Activated naive CD4-positive, alpha-beta T cell treated with anti-CD3 and anti-CD28 coated beads, Interleukin-2, amount 50 U/mL, for 72 hours (primary cell): ENCODE measurements at regions not wholly inside any gene's neighbourhood (a gene's known extent, or its start where the extent isn't known, plus 50 kb on each side); places are given as distances from the start of the nearest gene placed in this dataset.
"Not testable (repeated sequence)": the region's sequence is repeated elsewhere in the genome, so short reads cannot be mapped to it uniquely, and the experiment has no call there.

Experiments
- ATAC-seq, 2 donors: fragments of 150-1000 bp; cut with Tn5 transposase; 2 replicates each; pipeline ENCODE4 v1.10.0; 2021; ENCODE audit warnings: mild to moderate bottlenecking in 2 of 2, moderate library complexity in 2 of 2
- DNase-seq, 2 donors: peaks; one replicate each; pipeline ENCODE4 v3.0.0; 2021 to 2022; ENCODE audit warnings: low spot score in 2 of 2
- H3K27ac Mint-ChIP-seq, 2 donors: one replicate each; pipeline ENCODE4 v1.8.0; 2022; ENCODE audit warnings: mild to moderate bottlenecking in 2 of 2, mixed read lengths in 2 of 2
- H3K36me3 Mint-ChIP-seq, 2 donors: one replicate each; pipeline ENCODE4 v1.8.0; 2022; ENCODE audit warnings: mixed read lengths in 2 of 2
- H3K9me3 Mint-ChIP-seq, 2 donors: one replicate each; pipeline ENCODE4 v1.8.0; 2022; ENCODE audit warnings: mixed read lengths in 2 of 2

DNA sequence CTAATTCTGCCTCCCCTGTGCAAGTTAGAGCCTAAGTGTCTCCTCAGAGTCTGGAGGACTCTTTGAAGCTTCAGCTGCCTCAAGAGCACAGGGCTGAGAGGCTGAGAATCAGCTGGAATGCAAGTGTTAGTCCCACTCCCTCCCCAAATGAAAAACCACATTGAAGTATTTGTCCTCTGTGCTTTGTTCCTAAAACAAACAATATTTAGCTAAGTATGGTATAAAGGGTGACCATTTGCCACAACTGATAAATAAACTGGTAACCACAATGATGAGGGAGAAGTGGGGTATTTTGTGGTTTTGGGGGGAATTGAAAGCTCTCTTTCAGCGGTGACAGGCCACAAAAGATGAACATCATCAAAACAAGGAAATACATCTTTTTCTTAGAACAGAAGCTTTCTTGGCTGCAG lies 91.7 kb upstream of the HDDC2 start:
- Mint-ChIP-seq H3K9me3 (peaks cover 0 to under 1% of the 10 kb centered on the region in 2 donors), H3K27ac (no peak overlapping the region), H3K36me3 (peaks cover 0 to 9% of the 10 kb centered on the region in 2 donors)
- ATAC-seq (no peak), DNase-seq (no peak)

DNA sequence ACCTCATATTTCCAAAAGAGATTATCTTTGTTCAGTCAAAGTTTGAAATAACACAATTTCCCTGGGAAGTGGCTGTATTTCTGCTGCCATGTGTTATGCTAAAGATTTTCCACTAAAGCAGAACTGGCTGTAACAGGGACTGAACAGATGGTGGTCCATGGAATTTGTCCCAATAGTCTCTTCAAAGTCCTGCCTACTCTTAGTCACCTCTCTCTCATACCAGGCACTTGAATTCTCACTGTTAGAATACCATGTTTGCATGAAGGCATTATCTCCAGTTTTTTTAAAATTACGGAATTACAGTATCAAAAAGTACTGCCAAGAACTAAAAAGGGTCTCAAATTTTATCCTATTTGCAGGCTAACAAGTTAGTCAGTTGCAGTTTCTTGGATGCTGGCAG lies 105.0 kb upstream of the HDDC2 start:
- Mint-ChIP-seq H3K27ac (no peak overlapping the region), H3K9me3 (peaks cover 0 to 4% of the 10 kb centered on the region in 2 donors), H3K36me3 (no peaks in the 10 kb centered on the region)
- DNase-seq, result no peak
- no peak for ATAC-seq

DNA sequence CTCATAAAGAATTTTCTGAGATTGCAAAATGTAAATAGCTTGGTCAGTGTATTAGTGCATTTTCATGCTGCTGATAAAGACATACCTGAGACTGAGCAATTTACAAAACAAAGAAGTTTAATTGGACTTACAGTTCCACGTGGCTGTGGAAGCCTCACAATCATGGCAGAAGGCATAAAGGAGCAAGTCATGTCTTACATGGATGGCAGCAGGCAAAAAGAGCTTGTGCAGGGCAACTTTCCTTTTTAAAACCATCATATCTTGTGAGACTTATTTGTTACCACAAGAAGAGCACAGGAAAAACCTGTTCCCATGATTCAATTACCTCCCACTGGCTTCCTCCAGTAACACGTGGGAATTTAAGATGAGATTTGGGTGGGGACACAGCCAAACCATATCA lies 112.7 kb upstream of the HDDC2 start:
- no peak overlapping the region for H3K27ac Mint-ChIP-seq
- ATAC-seq (no peak), DNase-seq (no peak)
- H3K36me3 Mint-ChIP-seq, result no peaks in the 10 kb centered on the region
- H3K9me3 Mint-ChIP-seq, result peaks cover 4 to 9% of the 10 kb centered on the region in 2 donors

DNA sequence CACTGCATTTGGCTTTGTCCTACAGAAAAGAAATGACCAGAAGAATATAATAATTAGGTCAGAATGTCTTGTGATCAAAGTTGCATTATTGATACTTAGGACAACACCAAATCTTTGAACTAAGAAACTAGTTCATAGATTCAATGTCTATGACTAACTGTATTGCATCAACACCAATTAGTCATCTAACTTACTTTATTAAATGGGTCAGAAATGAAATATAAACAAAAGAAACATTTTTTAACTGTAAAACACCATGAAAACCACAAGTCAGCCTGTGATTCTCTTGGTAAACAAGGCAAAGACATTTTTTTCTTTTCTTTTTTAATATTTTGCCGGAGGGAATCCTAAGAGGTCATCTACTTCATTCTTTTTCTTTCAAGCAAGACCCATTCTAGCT lies 114.1 kb upstream of the HDDC2 start:
- ATAC-seq (no peak), DNase-seq (no peak)
- Mint-ChIP-seq H3K9me3 (peaks cover 4 to 7% of the 10 kb centered on the region in 2 donors), H3K36me3 (no peaks in the 10 kb centered on the region), H3K27ac (no peak overlapping the region)

DNA sequence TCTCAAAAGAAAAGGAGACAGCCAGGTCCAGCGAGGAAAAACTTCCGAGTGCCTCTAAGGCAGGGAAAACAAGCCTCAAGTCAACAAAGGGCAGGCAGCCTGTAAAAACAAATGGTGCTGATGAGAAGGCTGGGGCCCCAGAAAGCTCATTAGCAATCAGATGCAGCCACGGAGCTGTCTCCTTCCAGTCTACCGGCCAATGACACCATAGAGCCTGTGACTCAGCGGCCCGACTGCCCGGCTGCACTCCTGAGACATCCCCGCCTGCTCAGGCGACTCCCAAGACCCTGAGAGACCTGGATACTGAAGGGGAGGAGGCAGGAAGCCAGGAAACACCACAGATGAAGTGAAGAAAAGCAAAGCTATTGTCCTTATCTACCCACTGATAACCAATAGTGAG lies 120.1 kb upstream of the HDDC2 start:
- H3K9me3 Mint-ChIP-seq, result no peaks in the 10 kb centered on the region
- ATAC-seq (no peak), DNase-seq (no peak)
- no peak overlapping the region for H3K27ac Mint-ChIP-seq
- no peaks in the 10 kb centered on the region for H3K36me3 Mint-ChIP-seq

DNA sequence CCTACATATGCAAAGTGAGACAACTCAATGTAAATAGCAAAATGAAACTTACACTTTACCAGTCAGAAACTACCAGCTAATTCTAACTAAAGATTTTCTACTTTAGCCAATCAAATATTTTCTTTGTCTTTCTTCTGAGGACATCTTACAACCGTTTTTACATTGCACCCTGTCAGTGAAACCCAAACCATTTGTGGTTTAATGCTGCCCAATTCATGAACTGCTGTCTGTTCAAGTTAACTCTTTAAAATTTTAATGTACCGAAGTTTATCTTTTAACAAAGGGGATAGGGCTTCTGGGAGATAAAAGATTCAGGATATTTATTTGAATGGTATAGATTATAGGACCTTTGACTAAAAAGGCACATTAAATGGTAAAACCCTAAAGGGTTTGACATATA lies 121.3 kb upstream of the HDDC2 start:
- Mint-ChIP-seq H3K36me3 (no peaks in the 10 kb centered on the region), H3K9me3 (no peaks in the 10 kb centered on the region), H3K27ac (no peak overlapping the region)
- DNase-seq (no peak), ATAC-seq (no peak)

DNA sequence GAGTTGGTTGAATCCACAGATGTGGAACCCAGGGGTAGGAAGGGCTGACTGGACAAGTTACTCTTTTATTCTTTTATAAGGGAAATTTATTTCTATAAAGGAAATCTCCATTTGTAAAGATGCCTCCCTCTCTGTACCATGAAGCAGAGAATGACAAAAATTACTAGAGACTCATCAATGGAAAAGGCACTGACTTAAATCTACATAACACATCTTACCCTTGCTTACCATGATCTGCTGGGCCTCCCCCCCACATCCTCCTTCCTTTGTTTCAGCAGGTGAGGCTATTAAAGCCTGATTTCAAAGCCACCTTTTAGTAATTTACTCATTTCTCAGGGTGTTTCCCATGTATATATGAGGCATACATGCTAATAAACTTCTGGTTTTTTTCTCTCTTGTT lies 130.2 kb upstream of the HDDC2 start:
- no peak for DNase-seq
- Mint-ChIP-seq H3K9me3 (peaks cover 4% of the 10 kb centered on the region in 2 donors), H3K36me3 (no peaks in the 10 kb centered on the region), H3K27ac (no peak overlapping the region)
- no peak for ATAC-seq

DNA sequence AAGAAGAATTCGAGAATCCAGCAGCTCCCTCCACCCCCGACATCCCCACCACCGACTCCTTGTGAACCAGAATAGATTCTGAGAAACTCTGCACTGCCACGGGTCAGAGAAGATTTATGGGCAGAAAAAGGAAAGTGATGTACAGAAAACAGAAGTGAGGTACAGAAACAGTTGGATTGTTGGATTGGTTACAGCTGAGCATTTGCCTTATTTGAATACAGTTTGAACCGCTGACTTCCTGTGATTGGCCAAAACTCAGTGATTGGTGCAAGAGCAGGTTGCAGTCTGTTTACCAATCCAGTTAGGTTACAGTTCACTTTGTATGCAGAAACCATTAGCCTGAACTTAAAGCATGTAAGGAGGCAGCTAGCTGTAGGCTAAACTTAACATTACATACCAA lies 131.2 kb upstream of the HDDC2 start:
- Mint-ChIP-seq H3K9me3 (peaks cover 4 to 10% of the 10 kb centered on the region in 2 donors), H3K36me3 (no peaks in the 10 kb centered on the region)
- no peak for ATAC-seq

DNA sequence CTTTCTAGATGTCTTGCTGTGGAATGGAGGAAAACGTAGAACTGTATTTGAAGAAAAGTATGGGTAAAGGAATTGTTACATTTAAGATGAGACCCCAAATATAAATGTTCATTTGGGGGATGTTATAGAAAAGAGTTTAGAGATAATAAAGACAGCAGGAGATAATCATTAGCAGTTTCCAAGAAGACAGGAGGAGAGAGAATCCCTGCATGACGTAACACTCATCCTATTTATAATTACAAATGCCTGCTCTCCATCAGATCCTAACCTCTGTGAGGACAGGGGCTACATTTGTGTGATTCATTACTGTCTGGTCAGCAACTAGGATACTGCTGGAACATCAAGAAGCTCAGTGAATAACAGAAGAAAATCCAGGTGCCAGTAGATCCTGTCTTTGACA lies 133.0 kb upstream of the HDDC2 start:
- DNase-seq, result no peak
- ATAC-seq, result no peak
- Mint-ChIP-seq H3K36me3 (no peaks in the 10 kb centered on the region), H3K9me3 (peaks cover 0 to 8% of the 10 kb centered on the region in 2 donors), H3K27ac (no peak overlapping the region)

More for the DNA sequence above, 131.2 kb upstream of the HDDC2 start:
- DNase-seq, result no peak
- no peak overlapping the region for H3K27ac Mint-ChIP-seq

DNA sequence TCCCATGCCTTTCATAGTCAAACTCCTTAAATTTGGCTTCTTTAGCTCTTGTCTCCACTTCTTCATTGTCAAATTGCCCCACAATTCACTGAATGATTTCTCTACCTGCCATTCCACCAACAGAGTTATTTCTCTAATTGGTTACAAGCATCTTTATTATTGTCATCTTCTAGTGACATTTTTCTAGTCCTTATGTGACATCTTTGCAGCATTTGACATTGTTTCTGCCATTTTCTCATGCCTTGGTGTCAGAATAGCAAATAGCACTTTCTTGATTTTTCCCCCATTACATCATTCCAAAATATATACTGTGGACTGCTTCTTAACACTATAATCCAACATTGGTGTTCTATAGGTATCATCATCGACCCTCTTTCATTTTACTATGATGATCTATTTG lies 137.7 kb upstream of the HDDC2 start:
- H3K27ac Mint-ChIP-seq, result no peak overlapping the region
- H3K36me3 Mint-ChIP-seq, result no peaks in the 10 kb centered on the region
- H3K9me3 Mint-ChIP-seq, result peaks cover 0 to 8% of the 10 kb centered on the region in 2 donors
- no peak for ATAC-seq
- no peak for DNase-seq

DNA sequence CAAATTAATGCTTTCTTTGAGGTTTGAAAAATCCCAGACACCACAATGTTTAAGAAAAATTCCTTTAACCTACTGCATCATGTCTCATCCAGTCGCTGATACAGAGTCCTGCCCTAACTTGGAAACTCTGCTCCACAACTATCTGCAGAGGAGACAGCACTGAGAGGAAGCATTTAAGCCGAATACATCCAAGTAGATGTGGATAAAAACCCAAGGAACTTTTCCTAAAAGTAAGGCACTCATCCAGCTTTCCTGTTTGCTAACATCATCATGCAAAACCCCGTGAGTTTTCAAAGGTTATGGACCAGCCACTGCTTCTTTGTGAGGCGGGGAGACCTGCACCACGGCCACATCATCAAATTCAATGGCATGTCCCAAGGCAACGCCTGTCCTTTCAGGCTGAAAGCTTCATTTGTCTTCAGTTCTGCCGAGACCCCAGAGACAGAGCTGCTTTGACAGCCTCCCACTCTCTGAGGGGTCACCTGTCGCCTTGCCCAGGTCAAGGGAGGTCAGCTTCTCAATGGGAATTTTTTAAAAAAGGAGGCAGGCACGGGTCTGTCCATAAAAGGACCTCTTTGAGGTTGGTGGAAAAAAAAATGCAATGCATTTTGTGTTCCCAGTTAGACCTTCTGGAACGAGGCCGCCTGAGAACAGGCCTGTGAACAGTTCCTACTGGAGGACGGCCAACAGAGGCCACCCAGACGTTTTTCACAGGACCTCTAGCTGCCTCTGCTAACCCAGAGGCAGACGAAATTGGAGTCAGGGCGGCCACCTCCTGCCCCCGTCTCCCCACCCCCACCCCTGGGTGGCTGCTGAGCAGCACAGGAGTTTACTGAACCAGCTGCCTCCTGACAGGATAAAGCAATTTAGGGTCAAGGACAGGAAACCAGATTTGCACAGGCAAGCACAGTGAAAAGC lies 142.5 kb upstream of the HDDC2 start:
- no peak for ATAC-seq
- Mint-ChIP-seq H3K9me3 (no peaks in the 10 kb centered on the region), H3K36me3 (no peaks in the 10 kb centered on the region), H3K27ac (no peak overlapping the region)
- DNase-seq, result no peak

DNA sequence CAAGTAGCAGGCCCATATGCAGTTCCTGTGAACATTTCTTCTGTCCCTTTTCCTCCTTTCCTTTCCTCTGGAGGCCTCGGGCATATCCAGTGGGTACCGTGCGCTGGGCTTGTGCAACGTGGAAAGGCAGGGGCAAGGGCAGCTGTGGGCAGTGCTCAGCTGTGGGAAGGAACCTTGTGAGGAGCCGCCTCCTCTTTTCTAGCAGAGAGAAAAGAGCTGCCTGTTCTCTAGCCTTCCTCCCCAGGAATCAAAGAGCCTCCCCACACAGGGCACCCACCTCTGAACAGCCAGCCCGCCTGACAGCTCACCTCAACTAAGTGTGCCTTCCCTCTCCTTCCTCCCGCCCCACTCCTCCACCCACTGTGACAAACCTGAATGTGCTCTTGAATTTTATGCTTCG lies 143.3 kb upstream of the HDDC2 start:
- Mint-ChIP-seq H3K27ac (no peak overlapping the region), H3K36me3 (no peaks in the 10 kb centered on the region), H3K9me3 (no peaks in the 10 kb centered on the region)
- DNase-seq (no peak), ATAC-seq (no peak)

DNA sequence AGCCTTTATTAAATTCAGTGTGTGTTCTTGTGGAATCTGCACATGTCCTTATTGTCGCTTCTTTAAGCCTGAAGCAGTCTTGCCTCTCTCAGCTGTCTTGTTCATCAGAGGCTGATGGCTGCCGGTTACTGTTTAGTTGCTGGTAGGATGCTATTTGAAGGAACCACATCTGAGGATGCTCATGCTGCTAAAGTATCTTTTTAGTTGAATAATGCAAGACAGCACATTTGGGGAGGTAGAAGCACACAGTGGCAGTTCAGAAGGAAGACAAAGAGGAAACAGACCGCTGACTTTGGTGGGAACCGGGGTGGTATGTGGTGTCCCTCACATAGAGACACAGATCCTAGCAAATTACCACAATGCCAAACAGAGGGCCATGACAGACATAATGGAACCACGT lies 144.2 kb upstream of the HDDC2 start:
- Mint-ChIP-seq H3K36me3 (no peaks in the 10 kb centered on the region), H3K27ac (no peak overlapping the region), H3K9me3 (no peaks in the 10 kb centered on the region)
- ATAC-seq (no peak), DNase-seq (no peak)

DNA sequence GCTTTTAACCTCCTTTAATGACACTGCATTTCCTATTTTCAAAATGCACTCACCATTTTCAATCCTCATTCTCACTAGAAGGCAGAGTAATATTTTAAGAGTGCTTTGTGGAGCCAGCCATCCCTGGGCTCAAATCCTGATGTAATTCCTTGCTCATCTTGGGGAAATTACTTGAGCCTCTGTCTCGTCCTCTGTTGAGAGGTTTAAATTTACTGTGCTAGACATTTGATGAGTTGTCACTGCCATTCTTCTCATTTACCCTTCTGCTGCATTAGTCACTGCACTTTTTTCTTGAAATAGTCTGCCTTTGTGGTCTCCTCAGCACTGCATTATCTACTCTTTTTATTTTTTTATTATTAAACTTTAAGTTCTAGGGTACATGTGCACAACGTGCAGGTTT lies 150.0 kb upstream of the HDDC2 start:
- Mint-ChIP-seq H3K36me3 (peaks cover 0 to 4% of the 10 kb centered on the region in 2 donors), H3K9me3 (peaks cover 0 to 5% of the 10 kb centered on the region in 2 donors), H3K27ac (no peak overlapping the region)
- DNase-seq (no peak), ATAC-seq (no peak)

DNA sequence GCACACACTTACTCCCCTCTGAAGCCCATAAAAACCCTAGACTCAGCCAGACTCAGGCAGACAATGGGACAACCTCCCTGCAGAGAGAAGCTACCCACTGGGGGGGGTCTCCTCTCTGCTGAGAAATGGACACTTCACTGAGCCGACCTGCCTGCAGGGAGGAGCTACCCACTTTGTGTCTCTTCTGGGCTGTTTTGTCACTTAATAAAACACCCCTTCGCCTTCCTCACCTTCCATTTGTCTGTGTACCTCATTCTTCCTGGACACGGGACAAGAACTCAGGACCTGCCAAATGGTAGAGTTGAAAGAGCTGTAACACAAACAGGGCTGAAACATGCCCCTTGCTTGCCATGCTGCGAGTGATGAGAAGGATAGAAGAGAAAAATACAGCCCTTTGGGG lies 151.7 kb upstream of the HDDC2 start:
- H3K9me3 Mint-ChIP-seq, result peaks cover 0 to 15% of the 10 kb centered on the region in 2 donors
- no peak overlapping the region for H3K27ac Mint-ChIP-seq
- DNase-seq (no peak), ATAC-seq (no peak)
- peaks cover 0 to 4% of the 10 kb centered on the region in 2 donors for H3K36me3 Mint-ChIP-seq

DNA sequence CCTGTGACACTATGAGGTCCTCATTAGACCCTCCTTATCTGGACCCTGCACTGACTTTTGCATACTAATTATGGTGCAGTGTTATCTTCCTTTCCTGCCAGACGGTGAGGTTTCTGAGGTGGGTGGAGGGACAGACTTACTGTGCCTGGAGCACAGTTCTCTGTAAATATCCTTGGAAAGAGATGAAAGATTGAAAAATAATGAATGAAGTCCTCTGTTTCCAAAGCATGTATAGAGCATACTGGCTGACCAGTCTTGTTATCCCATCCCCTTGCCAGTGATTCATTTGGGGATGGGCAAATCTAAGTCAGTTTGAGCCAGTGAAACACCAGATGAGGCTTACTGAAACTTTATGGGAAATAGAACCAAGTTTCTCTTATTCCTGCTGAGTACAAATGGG lies 152.6 kb upstream of the HDDC2 start:
- Mint-ChIP-seq H3K36me3 (peaks cover 0 to 12% of the 10 kb centered on the region in 2 donors), H3K9me3 (peaks cover 6 to 22% of the 10 kb centered on the region in 2 donors), H3K27ac (no peak overlapping the region)
- DNase-seq (no peak), ATAC-seq (no peak)

DNA sequence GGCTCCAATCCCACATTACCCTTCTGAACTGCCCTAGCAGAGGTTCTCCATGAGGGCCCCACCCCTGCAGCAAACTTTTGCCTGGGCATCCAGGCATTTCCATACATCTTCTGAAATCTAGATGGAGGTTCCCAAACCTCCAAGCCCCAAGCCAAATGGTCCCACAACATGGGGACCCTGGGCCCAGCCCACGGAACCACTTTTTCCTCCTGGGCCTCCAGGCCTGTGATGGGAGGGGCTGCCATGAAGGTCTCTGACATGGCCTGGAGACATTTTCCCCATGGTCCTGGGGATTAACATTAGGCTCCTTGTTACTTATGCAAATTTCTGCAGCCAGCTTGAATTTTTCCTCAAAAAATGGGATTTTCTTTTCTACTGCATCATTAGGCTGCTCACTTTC lies 156.7 kb upstream of the HDDC2 start:
- not testable (repeated sequence) for ATAC-seq, H3K27ac Mint-ChIP-seq, DNase-seq, H3K36me3 Mint-ChIP-seq
- H3K9me3 Mint-ChIP-seq, result peaks cover 6 to 19% of the 10 kb centered on the region in 2 donors

DNA sequence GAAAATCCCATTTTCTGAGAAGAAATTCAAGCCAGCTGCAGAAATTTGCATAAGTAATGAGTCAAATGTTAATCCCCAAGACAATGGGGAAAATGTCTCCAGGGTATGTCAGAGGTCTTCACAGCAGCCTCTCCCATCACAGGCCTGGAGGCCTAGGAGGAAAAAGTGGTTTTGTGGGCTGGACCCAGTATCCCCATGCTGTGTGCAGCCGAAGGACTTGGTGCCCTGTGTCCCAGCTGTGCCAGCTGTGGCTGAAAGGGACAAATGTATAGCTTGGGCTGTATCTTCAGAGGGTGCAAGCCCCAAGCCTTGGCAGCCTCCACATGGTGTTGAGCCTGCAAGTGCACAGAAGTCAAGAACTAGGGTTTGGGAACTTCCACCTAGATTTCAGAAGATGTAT lies 163.6 kb upstream of the HDDC2 start:
- H3K36me3 Mint-ChIP-seq, H3K27ac Mint-ChIP-seq, ATAC-seq, DNase-seq, H3K9me3 Mint-ChIP-seq: not testable (repeated sequence)
